Suprapubic skin (tissue), 4 donors: ENCODE measurements at regions not wholly inside any gene's neighbourhood (a gene's known extent, or its start where the extent isn't known, plus 50 kb on each side); places are given as distances from the start of the nearest gene placed in this dataset.

Experiments
- DNase-seq, 2 donors: peaks; one replicate each; pipeline ENCODE4 v3.0.0-alpha.2; 2019; ENCODE audit warnings: low spot score in 2 of 2
- H3K27ac ChIP-seq: fragments of 200-600 bp; sonication (generic); one replicate; pipeline ENCODE4 v1.5.1; 2019
- H3K27me3 ChIP-seq: fragments of 200-600 bp; sonication (generic); one replicate; pipeline ENCODE4 v1.5.1; 2019
- H3K36me3 ChIP-seq: fragments of 200-600 bp; sonication (generic); one replicate; pipeline ENCODE4 v1.5.1; 2019
- H3K4me1 ChIP-seq: fragments of 200-600 bp; sonication (generic); one replicate; pipeline ENCODE4 v1.5.1; 2019
- H3K4me3 ChIP-seq: fragments of 200-600 bp; sonication (generic); one replicate; pipeline ENCODE4 v1.5.1; 2019; ENCODE audit warnings: mild to moderate bottlenecking
- H3K9me3 ChIP-seq: fragments of 200-600 bp; sonication (generic); one replicate; pipeline ENCODE4 v1.5.1; 2019
- CTCF ChIP-seq, 2 donors: fragments of 200-600 bp in 1 of 2; fragments of 450-650 bp in 1 of 2; sonication (generic) in 1 of 2; IDR thresholded peaks; one replicate each; pipeline ENCODE4 v1.5.1; 2016 to 2019; ENCODE audit warnings: antibody characterized with exemption in 2 of 2, mild to moderate bottlenecking in 1 of 2, moderate library complexity in 1 of 2
- EP300 ChIP-seq: sonication (generic); formaldehyde crosslinking; IDR thresholded peaks from one replicate; pipeline ENCODE4 v1.6.1; 2017; ENCODE audit warnings: antibody characterized with exemption
- POLR2A ChIP-seq, 2 donors: fragments of 450-650 bp; IDR thresholded peaks; one replicate each; pipeline ENCODE4 v1.6.1; 2017; ENCODE audit warnings: antibody characterized with exemption in 2 of 2, mild to moderate bottlenecking in 2 of 2, moderate library complexity in 2 of 2
- POLR2AphosphoS5 ChIP-seq, 3 donors: sonication (generic); formaldehyde crosslinking; IDR thresholded peaks; one replicate each; pipeline ENCODE4 v1.6.1; 2017; ENCODE audit warnings: antibody characterized with exemption in 3 of 3
- WGBS: methylation state at CpG from one replicate; pipeline ENCODE4 v1.1.5; 2018; 5-methylcytosine and 5-hydroxymethylcytosine counted together

GRCh38 chr22:49229483-49230193 is 598.0 kb downstream of the BRD1 start:
- Histone ChIP-seq H3K27ac (no peak overlapping the region), H3K4me1 (no peaks in the 10 kb centered on the region), H3K27me3 (peaks cover 11% of the 10 kb centered on the region), H3K36me3 (no peaks in the 10 kb centered on the region), H3K4me3 (no peak overlapping the region), H3K9me3 (no peaks in the 10 kb centered on the region)
- WGBS: 66% methylated on average over 10 of the region's 10 CpGs
- DNase-seq: peak; percentile 29 to 55
- TF ChIP-seq CTCF (IDR thresholded peaks at IDR 0.05) (no peak), POLR2A (IDR thresholded peaks at IDR 0.05) (no peak), EP300 (no peak), POLR2AphosphoS5 (IDR thresholded peaks at IDR 0.05) (no peak)

- Histone ChIP-seq H3K4me1 (no peaks in the 10 kb centered on the region), H3K27ac (no peak overlapping the region), H3K4me3 (no peak overlapping the region), H3K36me3 (no peaks in the 10 kb centered on the region), H3K9me3 (no peaks in the 10 kb centered on the region), H3K27me3 (peaks cover 8% of the 10 kb centered on the region)
- no peak for TF ChIP-seq POLR2A (IDR thresholded peaks at IDR 0.05)
- TF ChIP-seq POLR2AphosphoS5 (IDR thresholded peaks at IDR 0.05): no peak
- no peak for TF ChIP-seq CTCF (IDR thresholded peaks at IDR 0.05)
- TF ChIP-seq EP300: no peak
- peak; percentile 26 to 28 for DNase-seq
- WGBS: 100% methylated on average over 4 of the region's 6 CpGs
Measured at GRCh38 chr22:49228431-49229037, 599.1 kb downstream of the BRD1 start.

- Histone ChIP-seq H3K27me3 (peaks cover 7% of the 10 kb centered on the region), H3K9me3 (no peaks in the 10 kb centered on the region), H3K4me3 (no peak overlapping the region), H3K27ac (no peak overlapping the region), H3K4me1 (no peaks in the 10 kb centered on the region), H3K36me3 (no peaks in the 10 kb centered on the region)
- DNase-seq: no peak
- TF ChIP-seq POLR2A (IDR thresholded peaks at IDR 0.05): no peak
- 77% methylated on average over 6 of the region's 6 CpGs for WGBS
Measured at GRCh38 chr22:49227670-49228069, 600.0 kb downstream of the BRD1 start.

GRCh38 chr22:49226096-49226495 is 601.6 kb downstream of the BRD1 start:
- 68% methylated on average over 6 of the region's 6 CpGs for WGBS
- H3K9me3 ChIP-seq: no peaks in the 10 kb centered on the region
- no peaks in the 10 kb centered on the region for H3K36me3 ChIP-seq
- no peaks in the 10 kb centered on the region for H3K27me3 ChIP-seq
- no peaks in the 10 kb centered on the region for H3K4me1 ChIP-seq
- TF ChIP-seq POLR2A (IDR thresholded peaks at IDR 0.05): no peak
- DNase-seq: no peak
- H3K27ac ChIP-seq: no peak overlapping the region
- H3K4me3 ChIP-seq: no peak overlapping the region

GRCh38 chr22:49224243-49224642 is 603.4 kb downstream of the BRD1 start:
- H3K36me3 ChIP-seq: no peaks in the 10 kb centered on the region

More at GRCh38 chr22:49224243-49224642, 603.4 kb downstream of the BRD1 start:
- H3K4me1 ChIP-seq: no peaks in the 10 kb centered on the region
- H3K27ac ChIP-seq: no peak overlapping the region
- H3K9me3 ChIP-seq: no peaks in the 10 kb centered on the region
- H3K4me3 ChIP-seq: no peak overlapping the region
- DNase-seq: no peak
- no peaks in the 10 kb centered on the region for H3K27me3 ChIP-seq
- 80% methylated on average over 4 of the region's 4 CpGs for WGBS
- no peak for TF ChIP-seq POLR2AphosphoS5 (IDR thresholded peaks at IDR 0.05)
- TF ChIP-seq POLR2A (IDR thresholded peaks at IDR 0.05): no peak
- no peak for TF ChIP-seq CTCF (IDR thresholded peaks at IDR 0.05)
- no peak for TF ChIP-seq EP300
